ENCODE measurements at regions not wholly inside any gene's neighbourhood (a gene's known extent, or its start where the extent isn't known, plus 50 kb on each side); places are given as distances from the start of the nearest gene placed in this dataset.

GRCh38 chr5:74064911-74065310, 438.9 kb downstream of the ARHGEF28 start:
- DNase-seq (ENCODE audit: low read depth in 2 of 2): no peak

GRCh38 chr5:74064225-74064624, 438.2 kb downstream of the ARHGEF28 start:
- DNase-seq (ENCODE audit: low read depth in 2 of 2): no peak

GRCh38 chr5:74063821-74064220, 437.8 kb downstream of the ARHGEF28 start:
- no peak for DNase-seq (ENCODE audit: low read depth in 2 of 2)

DNA sequence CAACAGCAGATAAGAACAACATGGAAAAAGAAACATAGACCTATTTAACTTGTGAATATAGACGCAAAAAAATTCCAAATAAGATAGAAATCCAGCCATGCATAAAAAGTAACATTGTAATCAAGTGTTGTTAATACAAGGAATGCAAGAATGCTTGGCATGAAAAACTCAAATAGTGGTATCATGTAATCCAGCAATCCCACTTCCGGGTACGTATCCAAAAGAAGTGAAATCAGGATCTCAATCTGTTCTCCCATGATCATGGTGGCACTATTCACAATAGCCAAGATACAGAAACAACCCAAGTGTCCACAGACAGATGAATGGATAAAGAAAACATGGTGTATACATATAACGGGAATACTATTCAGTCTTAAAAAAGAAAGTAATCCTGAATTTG, 437.4 kb downstream of the ARHGEF28 start:
- no peak for DNase-seq (ENCODE audit: low read depth in 2 of 2)

- DNase-seq (ENCODE audit: low read depth in 2 of 2): no peak
Observed at GRCh38 chr5:74061292-74061691, 435.3 kb downstream of the ARHGEF28 start.

DNA sequence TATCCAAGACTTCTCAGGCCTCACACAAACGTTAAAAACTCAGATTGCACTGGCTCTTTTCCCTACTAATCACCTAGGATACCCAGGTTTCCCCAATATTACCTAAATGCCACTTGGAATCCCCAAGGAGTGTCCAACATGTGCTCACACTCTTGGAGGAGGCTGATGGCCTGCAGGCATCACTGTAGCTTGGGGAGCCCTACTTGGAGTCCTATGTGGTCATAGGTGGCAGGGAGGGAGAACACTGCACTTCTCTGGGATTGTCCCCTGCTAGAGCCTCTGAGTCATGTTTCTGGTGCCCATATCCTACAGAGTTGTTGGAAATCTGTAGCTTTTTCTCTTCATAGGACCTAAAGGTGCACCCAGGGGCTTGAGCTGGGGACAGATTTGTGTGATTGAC, 433.7 kb downstream of the ARHGEF28 start:
- DNase-seq (ENCODE audit: low read depth in 2 of 2): no peak

DNA sequence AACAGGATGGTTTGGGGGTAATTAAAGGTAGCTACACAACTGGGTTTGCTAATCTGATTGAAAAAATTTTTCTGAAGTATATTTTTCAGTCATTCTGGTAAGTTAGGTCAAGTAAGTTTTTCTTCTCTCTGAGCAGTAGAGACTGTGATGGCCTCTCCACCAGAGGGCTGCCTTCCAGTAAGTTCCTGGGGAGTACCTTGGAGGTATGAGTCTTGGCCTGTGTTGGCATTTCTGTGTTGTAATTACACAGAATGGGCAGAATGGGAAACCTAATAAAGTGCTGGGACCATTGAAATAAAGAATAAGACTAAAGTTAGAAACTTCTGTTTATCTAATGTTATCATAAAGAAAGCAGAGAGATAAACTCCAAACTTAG, 430.8 kb downstream of the ARHGEF28 start:
- DNase-seq (ENCODE audit: low read depth in 2 of 2): no peak

DNA sequence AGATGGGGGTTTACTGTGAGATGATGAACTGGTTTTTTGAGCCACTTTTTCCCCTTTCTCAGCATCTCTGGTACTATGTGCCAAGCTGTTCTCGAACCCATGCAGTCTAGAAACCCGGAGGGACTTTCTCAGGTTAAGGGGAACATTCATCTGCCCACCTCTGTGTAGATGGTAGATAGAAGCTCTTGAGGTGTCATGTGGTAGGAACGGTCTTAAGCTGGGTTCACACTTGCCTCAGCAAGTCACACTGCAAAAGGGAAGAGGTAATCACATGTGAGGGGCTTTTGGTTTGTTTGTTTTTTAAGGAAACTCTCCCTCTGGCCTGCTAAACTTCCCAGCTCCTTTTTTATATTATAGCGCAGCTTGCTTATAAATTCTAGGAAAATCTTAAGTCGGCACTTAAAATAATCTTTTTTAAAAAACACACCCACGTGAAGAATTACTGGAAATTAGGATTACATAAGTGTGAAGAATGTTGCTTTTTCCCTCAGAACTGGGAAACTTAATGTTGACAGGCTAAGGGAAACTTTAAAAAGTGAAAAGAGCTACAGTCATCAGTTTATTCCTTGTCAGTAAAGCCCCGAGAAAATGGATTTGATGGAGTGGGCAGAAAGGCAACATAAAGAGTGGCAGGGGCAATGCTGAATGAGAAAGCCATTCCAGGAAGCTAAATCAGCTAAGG, 430.3 kb downstream of the ARHGEF28 start:
- no peak for DNase-seq (ENCODE audit: low read depth in 2 of 2)

DNA sequence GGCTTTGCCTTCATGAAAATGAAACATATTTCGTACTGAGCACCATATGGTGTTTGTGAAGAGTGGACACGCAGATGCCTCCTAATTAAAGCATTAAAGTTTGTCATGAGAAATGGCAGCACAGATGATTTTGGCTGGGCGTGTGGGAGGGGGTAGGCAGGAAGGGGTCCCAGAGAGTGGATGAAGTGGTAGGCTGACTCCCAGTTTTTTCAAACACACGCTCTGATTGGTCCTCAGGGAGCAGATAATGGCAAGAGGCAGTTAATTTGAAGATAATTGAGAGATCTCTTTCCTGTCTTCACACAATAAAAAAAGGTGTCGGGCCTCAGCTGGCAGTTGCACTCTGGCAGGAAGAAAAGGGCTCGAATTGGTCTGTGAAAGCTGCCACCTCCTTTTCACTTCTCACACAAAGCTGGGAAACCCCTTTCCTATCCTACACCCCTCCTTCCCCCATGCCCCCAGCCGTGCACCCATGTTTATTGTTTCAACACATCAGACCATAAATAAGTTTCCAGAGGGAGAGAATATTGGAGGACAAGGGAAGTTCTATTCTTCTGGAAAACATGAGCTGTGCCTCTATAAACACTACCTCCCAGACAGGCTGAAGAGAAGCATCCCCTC, 429.6 kb downstream of the ARHGEF28 start:
- no peak for DNase-seq (ENCODE audit: low read depth in 2 of 2)

DNA sequence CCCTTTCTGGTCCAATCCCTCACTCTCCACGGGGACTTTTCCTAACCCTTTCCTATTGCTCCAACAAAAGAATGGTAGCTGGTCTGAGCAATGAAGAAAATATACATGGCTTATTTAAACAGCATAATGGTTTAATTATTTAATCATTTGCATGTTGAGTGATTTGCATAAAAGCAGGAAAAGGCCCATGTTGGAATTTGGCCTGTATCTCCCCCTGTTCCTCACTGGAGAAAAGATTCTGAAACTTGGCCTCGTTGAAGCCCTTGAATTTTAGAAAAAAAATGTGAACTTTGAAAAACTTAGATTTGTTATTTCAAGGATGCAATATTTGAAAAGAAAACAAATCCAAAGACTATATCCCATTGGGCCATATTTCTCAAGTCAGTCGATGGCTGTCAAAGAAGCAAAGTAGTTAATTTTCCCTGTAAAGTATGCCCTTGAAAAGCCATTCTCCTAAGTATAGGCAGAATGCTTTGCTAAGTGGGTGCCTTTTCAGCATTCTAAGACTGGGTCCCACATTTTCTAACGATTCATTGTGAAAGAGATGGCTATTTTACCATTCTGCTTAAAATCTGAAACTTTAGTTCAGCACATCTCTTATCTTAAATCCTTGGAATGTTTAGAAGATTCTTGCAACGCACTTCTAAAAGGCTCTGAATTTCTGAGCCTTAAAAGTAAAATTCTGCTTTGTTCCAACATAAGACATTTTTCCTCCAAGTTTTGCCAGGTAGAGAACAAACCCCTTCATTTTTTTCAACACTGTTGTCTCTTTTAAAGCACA, 428.8 kb downstream of the ARHGEF28 start:
- DNase-seq (ENCODE audit: low read depth in 2 of 2): no peak

- no peak for DNase-seq (ENCODE audit: low read depth in 2 of 2)
Observed at GRCh38 chr5:74054139-74054538, 428.1 kb downstream of the ARHGEF28 start.

- DNase-seq (ENCODE audit: low read depth in 2 of 2): no peak
Observed at GRCh38 chr5:74052441-74053221, 426.6 kb downstream of the ARHGEF28 start.

DNA sequence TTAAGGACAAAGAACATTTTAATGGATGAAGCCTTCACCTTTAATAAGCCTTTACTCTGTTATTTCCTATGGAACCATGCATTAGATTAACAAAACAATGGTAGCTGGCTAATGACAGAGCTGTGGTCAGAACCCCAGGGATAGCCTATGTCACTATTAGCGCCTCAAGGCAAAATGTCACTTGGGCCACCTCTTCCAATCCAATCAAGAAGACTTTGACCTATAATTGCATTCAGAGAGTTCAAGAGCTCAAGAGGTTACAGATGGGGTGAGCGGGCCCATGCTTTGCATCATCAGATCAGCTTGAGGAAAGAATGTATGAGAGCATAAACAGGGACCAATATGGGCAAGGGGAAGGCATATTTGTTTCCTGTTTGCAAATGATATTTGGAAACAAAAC, 425.1 kb downstream of the ARHGEF28 start:
- DNase-seq (ENCODE audit: low read depth in 2 of 2): no peak

GRCh38 chr5:74044936-74045335, 418.9 kb downstream of the ARHGEF28 start:
- DNase-seq (ENCODE audit: low read depth in 2 of 2): no peak

GRCh38 chr5:74042959-74043358, 417.0 kb downstream of the ARHGEF28 start:
- no peak for DNase-seq (ENCODE audit: low read depth in 2 of 2)

GRCh38 chr5:74042559-74042958, 416.6 kb downstream of the ARHGEF28 start:
- DNase-seq (ENCODE audit: low read depth in 2 of 2): no peak

DNA sequence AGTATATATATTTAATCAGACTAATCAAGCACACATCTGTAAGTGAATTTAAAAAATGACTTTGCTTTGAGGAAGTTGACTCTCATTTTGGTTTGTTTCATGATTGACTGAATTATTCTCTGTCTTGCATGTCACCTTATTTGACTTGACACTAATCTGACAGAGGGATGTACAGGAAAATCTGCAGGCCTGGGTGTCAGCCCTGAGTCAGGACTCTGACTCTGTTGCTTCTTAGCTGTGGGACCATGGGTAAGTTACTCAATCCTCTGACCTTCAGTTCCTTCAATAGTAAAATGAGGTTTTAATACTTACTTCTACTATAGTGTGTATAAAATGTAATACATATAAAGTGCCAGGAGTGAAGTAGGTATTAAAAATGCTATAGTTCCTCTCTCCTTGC, 415.9 kb downstream of the ARHGEF28 start:
- DNase-seq (ENCODE audit: low read depth in 2 of 2): no peak

- DNase-seq (ENCODE audit: low read depth in 2 of 2): no peak
Observed at GRCh38 chr5:74040811-74041491, 415.0 kb downstream of the ARHGEF28 start.

- no peak for DNase-seq (ENCODE audit: low read depth in 2 of 2)
Observed at GRCh38 chr5:74040065-74040551, 414.1 kb downstream of the ARHGEF28 start.

DNA sequence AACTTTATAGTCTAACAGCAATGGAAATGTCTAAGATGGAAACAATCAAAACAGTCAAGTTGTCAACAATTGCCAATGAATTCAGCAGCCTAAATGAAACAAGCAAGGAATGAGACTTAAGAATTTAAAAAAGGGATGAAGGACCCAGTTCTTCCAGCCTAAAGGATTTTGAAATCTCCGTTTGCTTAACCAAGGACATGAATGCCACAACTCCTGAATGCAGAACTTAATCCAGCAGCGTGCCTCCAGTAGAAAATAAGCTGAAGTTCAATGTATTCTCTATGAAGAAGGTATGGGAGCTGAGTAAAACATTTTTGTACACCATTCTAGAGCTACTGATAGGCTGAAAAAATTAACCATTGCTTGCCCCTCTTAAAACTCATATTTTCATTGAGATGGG, 411.3 kb downstream of the ARHGEF28 start:
- no peak for DNase-seq (ENCODE audit: low read depth in 2 of 2)

DNA sequence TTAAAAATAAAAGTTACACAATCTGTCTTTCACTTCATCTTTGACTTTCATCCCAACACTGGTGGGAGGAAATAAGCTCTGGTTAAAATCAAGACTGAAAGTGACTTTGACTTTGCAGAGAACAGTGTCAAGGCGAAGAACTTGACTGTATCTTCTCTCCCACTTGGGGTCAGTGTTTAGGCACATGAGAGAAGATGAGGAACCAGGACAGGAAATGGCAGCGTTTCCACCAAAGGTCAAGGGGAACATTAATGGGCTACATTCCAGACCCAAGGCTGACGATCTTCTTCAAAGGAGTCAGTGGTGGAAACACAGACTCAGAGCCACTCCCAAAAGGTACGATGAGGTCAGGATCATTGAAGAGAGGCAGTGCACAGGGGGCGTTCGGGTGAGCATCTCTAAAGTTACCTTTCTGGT, 409.5 kb downstream of the ARHGEF28 start:
- no peak for DNase-seq (ENCODE audit: low read depth in 2 of 2)

Measured in stimulated activated CD8-positive, alpha-beta memory T cell treated with anti-CD3 and anti-CD28 coated beads, Interleukin-15, amount 100 ng/mL, for 4 hours (primary cell).